ENCODE measurements at regions not wholly inside any gene's neighbourhood (a gene's known extent, or its start where the extent isn't known, plus 50 kb on each side); places are given as distances from the start of the nearest gene placed in this dataset.

DNA sequence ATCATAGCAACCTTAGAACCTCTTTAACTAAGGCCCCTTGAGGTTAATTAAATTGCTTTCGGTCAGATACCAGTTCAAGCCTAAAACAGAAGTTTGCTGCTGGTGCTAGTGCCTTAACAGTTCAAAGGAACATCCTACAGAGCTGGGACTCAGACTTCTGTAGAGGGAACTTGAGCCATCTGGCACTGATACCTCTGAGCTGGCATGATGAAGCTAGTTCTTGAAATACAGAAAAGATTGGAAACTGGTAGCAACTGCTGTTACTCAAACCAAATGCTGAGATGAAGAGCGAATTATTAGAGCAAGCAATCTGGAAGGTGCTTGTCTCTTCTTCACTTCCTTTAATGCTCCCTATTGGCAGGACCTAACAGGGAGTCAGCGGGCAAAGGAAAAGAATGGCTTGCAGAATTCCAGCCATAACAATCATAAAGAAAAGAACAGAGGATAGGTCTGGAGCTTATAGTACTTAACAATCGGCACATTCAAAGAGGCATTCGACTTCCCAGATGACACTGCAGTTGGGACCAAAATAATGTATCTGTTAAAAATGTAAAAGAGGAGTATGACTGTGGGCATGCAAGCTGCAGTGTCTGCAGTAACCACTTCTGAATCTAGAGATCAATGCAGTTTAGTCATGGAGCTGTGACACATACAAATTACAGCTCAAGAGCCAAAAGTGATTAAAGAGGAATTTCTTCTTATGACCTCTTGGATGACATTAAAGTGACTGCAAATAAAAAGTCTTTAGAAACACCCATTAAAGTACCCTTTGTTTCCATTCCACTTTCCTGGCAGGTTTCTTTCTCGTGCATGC, 298.9 kb downstream of the PDGFC start:
- TF ChIP-seq, protein P1, sequence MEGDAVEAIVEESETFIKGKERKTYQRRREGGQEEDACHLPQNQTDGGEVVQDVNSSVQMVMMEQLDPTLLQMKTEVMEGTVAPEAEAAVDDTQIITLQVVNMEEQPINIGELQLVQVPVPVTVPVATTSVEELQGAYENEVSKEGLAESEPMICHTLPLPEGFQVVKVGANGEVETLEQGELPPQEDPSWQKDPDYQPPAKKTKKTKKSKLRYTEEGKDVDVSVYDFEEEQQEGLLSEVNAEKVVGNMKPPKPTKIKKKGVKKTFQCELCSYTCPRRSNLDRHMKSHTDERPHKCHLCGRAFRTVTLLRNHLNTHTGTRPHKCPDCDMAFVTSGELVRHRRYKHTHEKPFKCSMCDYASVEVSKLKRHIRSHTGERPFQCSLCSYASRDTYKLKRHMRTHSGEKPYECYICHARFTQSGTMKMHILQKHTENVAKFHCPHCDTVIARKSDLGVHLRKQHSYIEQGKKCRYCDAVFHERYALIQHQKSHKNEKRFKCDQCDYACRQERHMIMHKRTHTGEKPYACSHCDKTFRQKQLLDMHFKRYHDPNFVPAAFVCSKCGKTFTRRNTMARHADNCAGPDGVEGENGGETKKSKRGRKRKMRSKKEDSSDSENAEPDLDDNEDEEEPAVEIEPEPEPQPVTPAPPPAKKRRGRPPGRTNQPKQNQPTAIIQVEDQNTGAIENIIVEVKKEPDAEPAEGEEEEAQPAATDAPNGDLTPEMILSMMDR (IDR thresholded peaks at IDR 0.05; ENCODE audit: low read length, missing control alignments): no peak
- no peak overlapping the region for H3K4me3 ChIP-seq (replicated peaks; ENCODE audit: low read depth, low read length)
- no peak for DNase-seq (ENCODE audit: low read depth)

- TF ChIP-seq, protein P1 (IDR thresholded peaks at IDR 0.05; ENCODE audit: low read length, missing control alignments): no peak
- H3K4me3 ChIP-seq (replicated peaks; ENCODE audit: low read depth, low read length): no peak overlapping the region
- DNase-seq (ENCODE audit: low read depth): no peak
Measured at GRCh38 chr4:156665780-156666366, 305.7 kb downstream of the PDGFC start.

- DNase-seq (ENCODE audit: low read depth): no peak
- H3K4me3 ChIP-seq (replicated peaks; ENCODE audit: low read depth, low read length): no peak overlapping the region
- TF ChIP-seq, protein P1 (IDR thresholded peaks at IDR 0.05; ENCODE audit: low read length, missing control alignments): no peak
Measured at GRCh38 chr4:156663663-156664062, 307.9 kb downstream of the PDGFC start.

- no peak overlapping the region for H3K4me3 ChIP-seq (replicated peaks; ENCODE audit: low read depth, low read length)
- DNase-seq (ENCODE audit: low read depth): peak; percentile 13
- TF ChIP-seq, protein P1 (IDR thresholded peaks at IDR 0.05; ENCODE audit: low read length, missing control alignments): no peak
Measured at GRCh38 chr4:156662921-156663320, 308.7 kb downstream of the PDGFC start.

DNA sequence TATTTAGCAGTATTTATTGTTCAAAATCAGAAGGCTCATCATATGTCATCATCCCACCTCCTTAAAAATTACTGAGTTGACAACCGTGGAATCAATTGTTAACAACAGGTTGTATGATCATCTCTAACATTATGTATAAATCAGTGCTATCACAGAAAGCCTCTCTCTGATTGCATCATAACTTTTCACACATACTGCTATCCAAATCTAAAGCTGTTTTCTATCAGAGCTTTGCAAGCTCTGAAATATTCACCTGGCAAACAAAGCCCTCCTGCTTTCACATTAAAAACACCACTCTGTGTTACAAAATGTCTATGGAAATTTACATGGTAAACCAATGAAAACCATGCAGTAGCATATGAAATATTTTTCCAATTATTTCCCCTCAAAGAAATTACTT, 310.0 kb downstream of the PDGFC start:
- DNase-seq (ENCODE audit: low read depth): no peak

GRCh38 chr4:156660465-156660864, 311.1 kb downstream of the PDGFC start:
- no peak for DNase-seq (ENCODE audit: low read depth)
- TF ChIP-seq, protein P1 (IDR thresholded peaks at IDR 0.05; ENCODE audit: low read length, missing control alignments): no peak
- H3K4me3 ChIP-seq (replicated peaks; ENCODE audit: low read depth, low read length): no peak overlapping the region

More for the DNA sequence above, 310.0 kb downstream of the PDGFC start:
- TF ChIP-seq, protein P1 (IDR thresholded peaks at IDR 0.05; ENCODE audit: low read length, missing control alignments): no peak
- H3K4me3 ChIP-seq (replicated peaks; ENCODE audit: low read depth, low read length): no peak overlapping the region

All from fibroblast of pulmonary artery (primary cell).